Spinal cord (tissue), 9 donors: ENCODE measurements at regions not wholly inside any gene's neighbourhood (a gene's known extent, or its start where the extent isn't known, plus 50 kb on each side); places are given as distances from the start of the nearest gene placed in this dataset.

Experiments used
- DNase-seq, 6 donors: peaks; one replicate each; pipeline versions ENCODE4 v3.0.0 to v3.0.0-alpha.2; 2013 to 2015; ENCODE audit warnings: low spot score in 6 of 6, low read depth in 4 of 6
- H3K27ac ChIP-seq: one replicate; pipeline ENCODE4 v1.5.1; 2013; ENCODE audit warnings: low read depth, low read length, control low read depth
- H3K27me3 ChIP-seq: one replicate; pipeline ENCODE4 v1.6.1; 2013; ENCODE audit warnings: low read length; ENCODE audit not compliant: control insufficient read depth, insufficient read depth
- H3K36me3 ChIP-seq: one replicate; pipeline ENCODE4 v1.6.1; 2013; ENCODE audit warnings: low read length; ENCODE audit not compliant: control insufficient read depth, insufficient read depth
- H3K4me1 ChIP-seq: one replicate; pipeline ENCODE4 v1.6.1; 2013; ENCODE audit warnings: low read length; ENCODE audit not compliant: control insufficient read depth, insufficient read depth
- H3K4me3 ChIP-seq: one replicate; pipeline ENCODE4 v1.5.1; 2013; ENCODE audit warnings: low read depth, low read length, control low read depth
- H3K9me3 ChIP-seq: one replicate; pipeline ENCODE4 v1.6.1; 2013; ENCODE audit warnings: low read length; ENCODE audit not compliant: control insufficient read depth, insufficient read depth
- WGBS: methylation state at CpG from one replicate; pipeline ENCODE4 v1.1.5; 2013; ENCODE audit warnings: missing lambda C conversion rate; ENCODE audit not compliant: insufficient coverage; 5-methylcytosine and 5-hydroxymethylcytosine counted together
- donor health status: healthy.

- no peaks in the 10 kb centered on the region for H3K9me3 ChIP-seq
- H3K36me3 ChIP-seq, result no peaks in the 10 kb centered on the region
- H3K27me3 ChIP-seq, result no peaks in the 10 kb centered on the region
- peak in 1 of 6 donors; percentile 79 for DNase-seq
- peak overlapping the region; percentile 92 for H3K4me3 ChIP-seq
- peak overlapping the region; percentile 94 for H3K27ac ChIP-seq
- WGBS, result 0% methylated on average over 1 of the region's 6 CpGs
- H3K4me1 ChIP-seq, result no peaks in the 10 kb centered on the region
Measured at GRCh38 chr1:198934901-198935305, 296.1 kb downstream of the PTPRC start.

GRCh38 chr1:198935306-198935921 is 296.6 kb downstream of the PTPRC start:
- Histone ChIP-seq H3K4me3 (peak overlapping the region; percentile 92), H3K27me3 (no peaks in the 10 kb centered on the region), H3K4me1 (no peaks in the 10 kb centered on the region), H3K9me3 (no peaks in the 10 kb centered on the region), H3K27ac (peak overlapping the region; percentile 94), H3K36me3 (no peaks in the 10 kb centered on the region)
- DNase-seq, result peak in 5 of 6 donors; percentile 79 to 98 (median 87)
- 2% methylated on average over 6 of the region's 9 CpGs for WGBS

GRCh38 chr1:198936371-198937083 is 297.7 kb downstream of the PTPRC start:
- 0% methylated on average over 3 of the region's 6 CpGs for WGBS
- H3K9me3 ChIP-seq, result no peaks in the 10 kb centered on the region
- H3K4me1 ChIP-seq, result no peaks in the 10 kb centered on the region
- H3K36me3 ChIP-seq, result no peaks in the 10 kb centered on the region
- DNase-seq, result peak in 2 of 6 donors; percentile 67 to 77
- peak overlapping the region; percentile 92 for H3K4me3 ChIP-seq
- H3K27ac ChIP-seq, result peak overlapping the region; percentile 94
- H3K27me3 ChIP-seq, result no peaks in the 10 kb centered on the region

- peak in 4 of 6 donors; percentile 81 to 97 (median 90) for DNase-seq
- no peaks in the 10 kb centered on the region for H3K36me3 ChIP-seq
- WGBS, result 0% methylated on average over 2 of the region's 5 CpGs
- H3K9me3 ChIP-seq, result no peaks in the 10 kb centered on the region
- no peaks in the 10 kb centered on the region for H3K27me3 ChIP-seq
- H3K27ac ChIP-seq, result peak overlapping the region; percentile 94
- no peaks in the 10 kb centered on the region for H3K4me1 ChIP-seq
- peak overlapping the region; percentile 92 for H3K4me3 ChIP-seq
Measured at GRCh38 chr1:198937231-198938031, 298.6 kb downstream of the PTPRC start.

- H3K4me1 ChIP-seq, result no peaks in the 10 kb centered on the region
- H3K36me3 ChIP-seq, result no peaks in the 10 kb centered on the region
- H3K27me3 ChIP-seq, result no peaks in the 10 kb centered on the region
- H3K4me3 ChIP-seq, result no peak overlapping the region
- DNase-seq, result no peak
- H3K27ac ChIP-seq, result no peak overlapping the region
- WGBS, result 100% methylated on average over 1 of the region's 3 CpGs
- no peaks in the 10 kb centered on the region for H3K9me3 ChIP-seq
Measured at GRCh38 chr1:198939286-198939685, 300.4 kb downstream of the PTPRC start.

- H3K27me3 ChIP-seq, result no peaks in the 10 kb centered on the region
Measured at GRCh38 chr1:198939956-198940355, 301.1 kb downstream of the PTPRC start.

GRCh38 chr1:198942466-198942865 is 303.6 kb downstream of the PTPRC start:
- H3K4me1 ChIP-seq, result no peaks in the 10 kb centered on the region
- no peaks in the 10 kb centered on the region for H3K36me3 ChIP-seq
- no peak for DNase-seq
- H3K9me3 ChIP-seq, result no peaks in the 10 kb centered on the region
- WGBS, result 81% methylated on average over 3 of the region's 4 CpGs
- no peak overlapping the region for H3K4me3 ChIP-seq
- no peak overlapping the region for H3K27ac ChIP-seq
- H3K27me3 ChIP-seq, result no peaks in the 10 kb centered on the region

More at GRCh38 chr1:198939956-198940355, 301.1 kb downstream of the PTPRC start:
- no peak overlapping the region for H3K4me3 ChIP-seq
- no peaks in the 10 kb centered on the region for H3K36me3 ChIP-seq
- H3K9me3 ChIP-seq, result no peaks in the 10 kb centered on the region
- no peaks in the 10 kb centered on the region for H3K4me1 ChIP-seq
- 100% methylated on average over 1 of the region's 5 CpGs for WGBS
- DNase-seq, result no peak
- H3K27ac ChIP-seq, result no peak overlapping the region

- Histone ChIP-seq H3K4me3 (no peak overlapping the region), H3K4me1 (no peaks in the 10 kb centered on the region), H3K27ac (no peak overlapping the region), H3K9me3 (no peaks in the 10 kb centered on the region), H3K27me3 (no peaks in the 10 kb centered on the region), H3K36me3 (no peaks in the 10 kb centered on the region)
- no peak for DNase-seq
- WGBS, result 100% methylated on average over 1 of the region's 3 CpGs
Measured at GRCh38 chr1:198943484-198944187, 304.8 kb downstream of the PTPRC start.

GRCh38 chr1:198947456-198947855 is 308.6 kb downstream of the PTPRC start:
- Histone ChIP-seq H3K36me3 (no peaks in the 10 kb centered on the region), H3K4me3 (no peak overlapping the region), H3K4me1 (no peaks in the 10 kb centered on the region), H3K27me3 (no peaks in the 10 kb centered on the region), H3K9me3 (no peaks in the 10 kb centered on the region), H3K27ac (no peak overlapping the region)
- DNase-seq, result no peak
- WGBS, result no CpG with 5 or more reads among the region's 1 CpG
